Smooth muscle cell (in vitro differentiated cells): ENCODE measurements at regions not wholly inside any gene's neighbourhood (a gene's known extent, or its start where the extent isn't known, plus 50 kb on each side); places are given as distances from the start of the nearest gene placed in this dataset.

Experiments
- DNase-seq: peaks from one replicate; lab custom pipeline; 2025; ENCODE audit not compliant: unreplicated experiment; lab: John Stamatoyannopoulos, UW
- H2AFZ ChIP-seq: fragments of 200-600 bp; sonication (generic); 2 replicates; pipeline ENCODE4 v1.6.0; 2016; ENCODE audit warnings: antibody characterized with exemption, low read depth, mild to moderate bottlenecking
- H3F3A ChIP-seq: fragments of 200-600 bp; sonication (generic); 2 replicates; pipeline ENCODE4 v1.6.0; 2017; ENCODE audit warnings: antibody characterized with exemption, low read depth
- H3K27ac ChIP-seq: fragments of 200-600 bp; sonication (generic); 2 replicates; pipeline ENCODE4 v1.5.1; 2016; ENCODE audit warnings: low read depth, mild to moderate bottlenecking
- H3K27me3 ChIP-seq: fragments of 200-600 bp; sonication (generic); 2 replicates; pipeline ENCODE4 v1.6.1; 2016; ENCODE audit warnings: low read depth, mild to moderate bottlenecking
- H3K36me3 ChIP-seq: fragments of 200-600 bp; sonication (generic); 2 replicates; pipeline ENCODE4 v1.5.1; 2016; ENCODE audit warnings: low read depth
- H3K4me1 ChIP-seq: fragments of 200-600 bp; sonication (generic); 2 replicates; pipeline ENCODE4 v1.5.1; 2016; ENCODE audit warnings: low read depth
- H3K4me2 ChIP-seq: fragments of 200-600 bp; sonication (generic); 2 replicates; pipeline ENCODE4 v1.6.0; 2016; ENCODE audit warnings: mild to moderate bottlenecking
- H3K4me3 ChIP-seq: fragments of 200-600 bp; sonication (generic); 2 replicates; pipeline ENCODE4 v1.5.1; 2016; ENCODE audit warnings: mild to moderate bottlenecking
- H3K79me2 ChIP-seq: fragments of 200-600 bp; sonication (generic); 2 replicates; pipeline ENCODE4 v1.6.0; 2016; ENCODE audit warnings: low read depth, mild to moderate bottlenecking
- H3K9ac ChIP-seq: fragments of 200-600 bp; sonication (generic); 2 replicates; pipeline ENCODE4 v1.6.0; 2016; ENCODE audit warnings: low read depth
- H3K9me3 ChIP-seq: fragments of 200-600 bp; sonication (generic); replicated peaks from 2 replicates; pipeline ENCODE4 v1.5.1; 2016; ENCODE audit warnings: low read depth
- H4K20me1 ChIP-seq: fragments of 200-600 bp; sonication (generic); 2 replicates; pipeline ENCODE4 v1.6.0; 2016; ENCODE audit warnings: low read depth
- whole genome bisulfite sequencing: methylation state at CpG from one replicate; pipeline ENCODE4 v1.1.7; 2016; ENCODE audit warnings: low lambda C conversion rate; 5-methylcytosine and 5-hydroxymethylcytosine counted together
- TF ChIP-seq, protein P1 (sequence below): fragments of 200-600 bp; sonication (generic); IDR thresholded peaks from 2 replicates; pipeline ENCODE4 v1.5.1; 2017; ENCODE audit warnings: borderline replicate concordance, mild to moderate bottlenecking, antibody characterized with exemption; ENCODE audit not compliant: insufficient read depth, poor library complexity, severe bottlenecking

DNA sequence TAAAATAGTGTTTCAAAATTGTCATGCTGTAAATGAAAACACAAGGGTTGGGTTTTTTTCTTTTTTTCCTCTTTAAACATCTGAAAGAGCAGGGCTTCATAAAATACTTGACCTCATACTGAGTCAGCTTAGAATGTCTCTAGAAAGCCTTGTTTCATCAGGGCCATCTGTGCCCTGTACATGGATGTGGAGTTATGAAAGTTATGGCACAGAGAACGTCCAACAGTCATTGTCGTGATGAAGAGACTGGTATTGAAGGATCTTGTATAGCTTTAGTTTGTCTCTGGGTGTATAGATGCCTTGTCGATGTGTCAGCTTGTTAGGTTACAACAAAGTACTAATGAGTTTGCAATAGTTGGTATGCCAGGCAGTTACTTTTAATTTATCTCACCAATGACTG is 127.3 kb downstream of the FAM204A start:
- no peaks in the 10 kb centered on the region for H3K36me3 ChIP-seq
- DNase-seq: no peak
- TF ChIP-seq, protein P1, sequence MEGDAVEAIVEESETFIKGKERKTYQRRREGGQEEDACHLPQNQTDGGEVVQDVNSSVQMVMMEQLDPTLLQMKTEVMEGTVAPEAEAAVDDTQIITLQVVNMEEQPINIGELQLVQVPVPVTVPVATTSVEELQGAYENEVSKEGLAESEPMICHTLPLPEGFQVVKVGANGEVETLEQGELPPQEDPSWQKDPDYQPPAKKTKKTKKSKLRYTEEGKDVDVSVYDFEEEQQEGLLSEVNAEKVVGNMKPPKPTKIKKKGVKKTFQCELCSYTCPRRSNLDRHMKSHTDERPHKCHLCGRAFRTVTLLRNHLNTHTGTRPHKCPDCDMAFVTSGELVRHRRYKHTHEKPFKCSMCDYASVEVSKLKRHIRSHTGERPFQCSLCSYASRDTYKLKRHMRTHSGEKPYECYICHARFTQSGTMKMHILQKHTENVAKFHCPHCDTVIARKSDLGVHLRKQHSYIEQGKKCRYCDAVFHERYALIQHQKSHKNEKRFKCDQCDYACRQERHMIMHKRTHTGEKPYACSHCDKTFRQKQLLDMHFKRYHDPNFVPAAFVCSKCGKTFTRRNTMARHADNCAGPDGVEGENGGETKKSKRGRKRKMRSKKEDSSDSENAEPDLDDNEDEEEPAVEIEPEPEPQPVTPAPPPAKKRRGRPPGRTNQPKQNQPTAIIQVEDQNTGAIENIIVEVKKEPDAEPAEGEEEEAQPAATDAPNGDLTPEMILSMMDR: no peak
- no peaks in the 10 kb centered on the region for H4K20me1 ChIP-seq
- H3K4me1 ChIP-seq: peaks cover 9% of the 10 kb centered on the region
- H3K9ac ChIP-seq: no peak overlapping the region
- H3F3A ChIP-seq: peaks cover 11% of the 10 kb centered on the region
- peak overlapping the region; percentile 89 for H3K27ac ChIP-seq
- H3K4me2 ChIP-seq: peak overlapping the region; percentile 17
- WGBS: 50% methylated on average over 3 of the region's 3 CpGs
- H3K79me2 ChIP-seq: no peaks in the 10 kb centered on the region
- no peak overlapping the region for H3K4me3 ChIP-seq
- H2AFZ ChIP-seq: no peak overlapping the region
- no peaks in the 10 kb centered on the region for H3K9me3 ChIP-seq
- no peaks in the 10 kb centered on the region for H3K27me3 ChIP-seq

DNA sequence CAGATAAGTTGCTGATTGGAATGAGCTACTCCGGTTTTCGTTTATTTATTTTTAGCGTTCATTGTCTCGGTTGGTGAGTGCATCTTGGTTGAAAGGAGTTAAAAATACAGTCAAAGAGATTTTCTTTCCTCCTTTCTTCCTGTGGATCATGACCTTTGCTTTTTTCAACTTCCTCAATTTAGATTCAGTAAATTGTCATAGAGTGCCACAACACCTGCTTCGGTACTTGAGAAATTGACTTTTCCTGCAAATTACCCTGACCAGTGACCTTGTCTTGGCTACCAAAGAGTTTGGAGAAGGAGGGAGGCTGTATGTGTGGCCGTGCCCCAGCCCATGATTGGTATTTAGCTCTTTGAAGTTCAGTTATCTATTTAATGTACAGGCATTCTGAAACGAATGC is 128.7 kb downstream of the FAM204A start:
- Histone ChIP-seq H3K9ac (no peak overlapping the region), H3K27me3 (no peaks in the 10 kb centered on the region), H3K79me2 (no peaks in the 10 kb centered on the region), H3K4me1 (peaks cover 9% of the 10 kb centered on the region), H3K4me3 (no peak overlapping the region), H3F3A (peaks cover 11% of the 10 kb centered on the region), H3K9me3 (no peaks in the 10 kb centered on the region), H3K4me2 (no peak overlapping the region), H2AFZ (no peak overlapping the region), H3K36me3 (no peaks in the 10 kb centered on the region), H3K27ac (no peak overlapping the region), H4K20me1 (no peaks in the 10 kb centered on the region)
- no peak for DNase-seq
- TF ChIP-seq, protein P1: no peak
- 75% methylated on average over 7 of the region's 7 CpGs for WGBS

DNA sequence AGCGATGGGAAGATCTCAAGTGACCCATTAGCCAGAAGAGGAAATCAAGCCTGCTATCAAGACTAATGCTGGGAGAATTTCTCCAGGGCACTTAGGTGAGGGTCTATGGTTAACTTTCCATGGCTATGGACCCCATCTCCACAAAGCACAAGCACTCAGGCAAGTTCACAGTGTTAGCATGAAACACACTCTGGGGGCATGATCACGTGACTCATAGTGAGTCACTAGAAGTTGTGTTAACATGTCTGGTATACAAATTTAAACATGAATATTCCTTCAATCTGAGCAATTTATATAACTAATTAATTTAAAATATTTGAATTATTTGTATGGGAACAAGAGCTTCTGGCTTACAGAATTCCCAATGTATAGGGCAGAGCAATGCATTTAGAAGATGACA is 131.8 kb downstream of the FAM204A start:
- Histone ChIP-seq H2AFZ (no peak overlapping the region), H3F3A (peaks cover 4% of the 10 kb centered on the region), H3K9ac (no peak overlapping the region), H3K9me3 (no peaks in the 10 kb centered on the region), H3K4me3 (no peak overlapping the region), H3K27me3 (no peaks in the 10 kb centered on the region), H3K36me3 (no peaks in the 10 kb centered on the region), H4K20me1 (no peaks in the 10 kb centered on the region), H3K27ac (no peak overlapping the region), H3K79me2 (no peaks in the 10 kb centered on the region), H3K4me1 (no peaks in the 10 kb centered on the region), H3K4me2 (no peak overlapping the region)
- TF ChIP-seq, protein P1: no peak
- DNase-seq: no peak
- WGBS: 72% methylated on average over 2 of the region's 2 CpGs

DNA sequence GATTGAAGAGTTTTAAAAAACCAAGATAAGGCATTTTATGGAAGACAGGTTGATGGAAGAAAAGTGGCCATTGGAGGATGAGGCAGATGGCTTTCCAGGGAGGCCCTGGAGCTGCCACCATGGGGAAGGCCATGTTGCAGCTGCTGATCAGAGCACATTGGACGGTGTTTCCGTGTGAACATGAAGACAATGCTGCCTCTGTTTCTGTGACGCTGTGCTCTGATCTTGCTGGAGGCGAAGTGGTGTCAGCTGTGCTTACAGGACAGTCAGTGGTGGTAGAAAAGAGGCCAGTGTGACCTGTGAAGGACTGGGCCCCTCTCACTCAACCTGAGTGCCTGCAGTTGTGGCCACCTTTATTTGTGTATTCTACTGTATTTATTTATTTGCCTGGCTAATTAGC is 132.9 kb downstream of the FAM204A start:
- WGBS: 73% methylated on average over 4 of the region's 4 CpGs
- Histone ChIP-seq H3F3A (peaks cover 2% of the 10 kb centered on the region), H3K9ac (no peak overlapping the region), H3K4me2 (no peak overlapping the region), H4K20me1 (no peaks in the 10 kb centered on the region), H3K79me2 (no peaks in the 10 kb centered on the region), H3K36me3 (no peaks in the 10 kb centered on the region), H3K27me3 (no peaks in the 10 kb centered on the region), H3K4me1 (peaks cover 3% of the 10 kb centered on the region), H3K27ac (no peak overlapping the region), H3K9me3 (no peaks in the 10 kb centered on the region), H3K4me3 (no peak overlapping the region), H2AFZ (no peak overlapping the region)
- DNase-seq: no peak
- TF ChIP-seq, protein P1: no peak
